HG03097 (cell line): ENCODE measurements at regions not wholly inside any gene's neighbourhood (a gene's known extent, or its start where the extent isn't known, plus 50 kb on each side); places are given as distances from the start of the nearest gene placed in this dataset.
"Not testable (repeated sequence)": the region's sequence is repeated elsewhere in the genome, so short reads cannot be mapped to it uniquely, and the experiment has no call there.

Experiments used
- ATAC-seq: cut with Tn5 transposase; IDR thresholded peaks from one replicate; pipeline ENCODE4 v1.9.1; 2021; ENCODE audit not compliant: unreplicated experiment, low FRiP score

GRCh38 chr11:87583931-87584330 lies 546.2 kb downstream of the TMEM135 start:
- ATAC-seq, result no peak

GRCh38 chr11:87575088-87575487 lies 537.4 kb downstream of the TMEM135 start:
- ATAC-seq, result no peak

- ATAC-seq, result no peak
Measured at GRCh38 chr11:87574193-87574592, 536.5 kb downstream of the TMEM135 start.

GRCh38 chr11:87573708-87574107 lies 536.0 kb downstream of the TMEM135 start:
- no peak for ATAC-seq

- ATAC-seq, result no peak
Measured at GRCh38 chr11:87572881-87573280, 535.1 kb downstream of the TMEM135 start.

- no peak for ATAC-seq
Measured at GRCh38 chr11:87560352-87560751, 522.6 kb downstream of the TMEM135 start.

- not testable (repeated sequence) for ATAC-seq
Measured at GRCh38 chr11:87559852-87560251, 522.1 kb downstream of the TMEM135 start.

- ATAC-seq, result no peak
Measured at GRCh38 chr11:87555101-87555500, 517.4 kb downstream of the TMEM135 start.

GRCh38 chr11:87548797-87549196 lies 511.1 kb downstream of the TMEM135 start:
- no peak for ATAC-seq

GRCh38 chr11:87545858-87546257 lies 508.1 kb downstream of the TMEM135 start:
- no peak for ATAC-seq

- ATAC-seq, result no peak
Measured at GRCh38 chr11:87539596-87539995, 501.9 kb downstream of the TMEM135 start.

- no peak for ATAC-seq
Measured at GRCh38 chr11:87536565-87536964, 498.8 kb downstream of the TMEM135 start.

- ATAC-seq, result no peak
Measured at GRCh38 chr11:87536016-87536415, 498.3 kb downstream of the TMEM135 start.

- no peak for ATAC-seq
Measured at GRCh38 chr11:87535513-87535912, 497.8 kb downstream of the TMEM135 start.

- not testable (repeated sequence) for ATAC-seq
Measured at GRCh38 chr11:87531835-87532234, 494.1 kb downstream of the TMEM135 start.

GRCh38 chr11:87529486-87529885 lies 491.8 kb downstream of the TMEM135 start:
- no peak for ATAC-seq

- no peak for ATAC-seq
Measured at GRCh38 chr11:87528752-87529151, 491.0 kb downstream of the TMEM135 start.

GRCh38 chr11:87523276-87523675 lies 485.5 kb downstream of the TMEM135 start:
- ATAC-seq, result no peak

GRCh38 chr11:87518266-87518665 lies 480.5 kb downstream of the TMEM135 start:
- ATAC-seq, result no peak

- no peak for ATAC-seq
Measured at GRCh38 chr11:87517351-87517750, 479.6 kb downstream of the TMEM135 start.

- not testable (repeated sequence) for ATAC-seq
Measured at GRCh38 chr11:87507722-87508121, 470.0 kb downstream of the TMEM135 start.

GRCh38 chr11:87506946-87507345 lies 469.2 kb downstream of the TMEM135 start:
- not testable (repeated sequence) for ATAC-seq

GRCh38 chr11:87501388-87501787 lies 463.7 kb downstream of the TMEM135 start:
- ATAC-seq, result no peak
